Erythroblast (primary cell): ENCODE measurements at regions not wholly inside any gene's neighbourhood (a gene's known extent, or its start where the extent isn't known, plus 50 kb on each side); places are given as distances from the start of the nearest gene placed in this dataset.
"Not testable (repeated sequence)": the region's sequence is repeated elsewhere in the genome, so short reads cannot be mapped to it uniquely, and the experiment has no call there.

Experiments
- GATA1 ChIP-seq: IDR thresholded peaks from 2 replicates; pipeline ENCODE4 v1.6.1; 2011; ENCODE audit warnings: low read depth, mild to moderate bottlenecking, control low read depth, low read length, moderate library complexity
- POLR2A ChIP-seq: IDR thresholded peaks from 2 replicates; pipeline ENCODE4 v1.6.1; 2011; ENCODE audit warnings: mild to moderate bottlenecking, low read length

GRCh38 chr16:64662312-64662711 lies 459.6 kb downstream of the CDH11 start:
- not testable (repeated sequence) for TF ChIP-seq POLR2A, GATA1
